GM23338 (cell line): ENCODE measurements at regions not wholly inside any gene's neighbourhood (a gene's known extent, or its start where the extent isn't known, plus 50 kb on each side); places are given as distances from the start of the nearest gene placed in this dataset.
"Not testable (repeated sequence)": the region's sequence is repeated elsewhere in the genome, so short reads cannot be mapped to it uniquely, and the experiment has no call there.

Experiments used
- ATAC-seq: fragments of 200-7000 bp; cut with Tn5 transposase; 3 replicates; pipeline ENCODE4 v1.9.1; 2020
- DNase-seq: peaks from one replicate; pipeline ENCODE4 v3.0.0-alpha.2; 2015; ENCODE audit warnings: low spot score
- H2AFZ ChIP-seq: fragments of 200-600 bp; sonication (generic); 2 replicates; pipeline ENCODE4 v1.8.0; 2016; ENCODE audit warnings: antibody characterized with exemption, mild to moderate bottlenecking, moderate library complexity
- H3F3A ChIP-seq: fragments of 200-600 bp; sonication (generic); replicated peaks from 2 replicates; pipeline ENCODE4 v1.8.0; 2017; ENCODE audit warnings: antibody characterized with exemption, mixed run types, low read depth
- H3K27ac ChIP-seq: fragments of 200-600 bp; sonication (generic); 2 replicates; pipeline ENCODE4 v1.6.1; 2016; ENCODE audit warnings: low read depth
- H3K27me3 ChIP-seq: fragments of 200-600 bp; sonication (generic); 2 replicates; pipeline ENCODE4 v1.8.0; 2016; ENCODE audit warnings: mild to moderate bottlenecking, mixed run types, moderate library complexity; ENCODE audit not compliant: insufficient read depth
- H3K36me3 ChIP-seq: fragments of 200-600 bp; sonication (generic); 2 replicates; pipeline ENCODE4 v1.8.0; 2016; ENCODE audit warnings: mild to moderate bottlenecking; ENCODE audit not compliant: insufficient read depth
- H3K4me1 ChIP-seq: fragments of 200-600 bp; sonication (generic); 2 replicates; pipeline ENCODE4 v1.8.0; 2016; ENCODE audit warnings: mild to moderate bottlenecking, moderate library complexity; ENCODE audit not compliant: insufficient read depth
- H3K4me2 ChIP-seq: fragments of 200-600 bp; sonication (generic); 2 replicates; pipeline ENCODE4 v1.7.1; 2017; ENCODE audit warnings: mixed run types
- H3K4me3 ChIP-seq: fragments of 200-600 bp; sonication (generic); 2 replicates; pipeline ENCODE4 v1.6.1; 2016; ENCODE audit warnings: mixed run types
- H3K79me2 ChIP-seq: fragments of 200-600 bp; sonication (generic); replicated peaks from 2 replicates; pipeline ENCODE4 v1.8.0; 2017; ENCODE audit warnings: mild to moderate bottlenecking; ENCODE audit not compliant: insufficient read depth
- H3K9me2 ChIP-seq: fragments of 200-600 bp; sonication (generic); 2 replicates; pipeline ENCODE4 v1.8.0; 2017; ENCODE audit not compliant: insufficient read depth
- H4K20me1 ChIP-seq: fragments of 200-600 bp; sonication (generic); replicated peaks from 2 replicates; pipeline ENCODE4 v1.8.0; 2017; ENCODE audit warnings: mild to moderate bottlenecking; ENCODE audit not compliant: insufficient read depth
- H3K27ac Mint-ChIP-seq: 2 replicates; pipeline ENCODE4 v1.8.0; 2020; ENCODE audit warnings: inconsistent platforms, mild to moderate bottlenecking, moderate library complexity, mixed read lengths
- H3K27me3 Mint-ChIP-seq: 3 replicates; pipeline ENCODE4 v1.8.0; 2022; ENCODE audit warnings: low read depth, mild to moderate bottlenecking, moderate library complexity, mixed read lengths, inconsistent platforms; ENCODE audit not compliant: insufficient read depth, poor library complexity
- H3K36me3 Mint-ChIP-seq: 3 replicates; pipeline ENCODE4 v1.8.0; 2021; ENCODE audit warnings: low read depth, mild to moderate bottlenecking, inconsistent platforms, moderate library complexity, mixed read lengths
- H3K4me1 Mint-ChIP-seq: 3 replicates; pipeline ENCODE4 v1.8.0; 2020; ENCODE audit warnings: mild to moderate bottlenecking, inconsistent platforms, mixed read lengths
- H3K4me3 Mint-ChIP-seq: 3 replicates; pipeline ENCODE4 v1.8.0; 2021; ENCODE audit warnings: moderate library complexity, mild to moderate bottlenecking, inconsistent platforms, mixed read lengths
- H3K9me3 Mint-ChIP-seq: 3 replicates; pipeline ENCODE4 v1.8.0; 2020; ENCODE audit warnings: moderate library complexity, mild to moderate bottlenecking, inconsistent platforms, mixed read lengths
- CREB1 ChIP-seq: fragments of 250-450 bp; sonication (Bioruptor Pico); IDR thresholded peaks from 2 replicates; pipeline ENCODE4 v1.5.0; 2020; ENCODE audit warnings: low read depth, mild to moderate bottlenecking, moderate library complexity
- CTCF ChIP-seq, 2 experiments: fragments of 200-600 bp in 1 of 2; sonication (generic) in 1 of 2; conservative IDR thresholded peaks; 2 replicates each; pipeline versions ENCODE4 v1.5.1 to v1.6.1; 2016 to 2017; ENCODE audit warnings: antibody characterized with exemption in 2 of 2, low read depth in 2 of 2, mild to moderate bottlenecking in 2 of 2, moderate library complexity in 1 of 2
- ETS1 ChIP-seq: IDR thresholded peaks from 2 replicates; pipeline ENCODE4 v1.6.1; 2016; ENCODE audit warnings: antibody characterized with exemption
- EZH2 ChIP-seq: fragments of 200-600 bp; sonication (generic); IDR thresholded peaks from one replicate; pipeline ENCODE4 v1.8.0; 2017; ENCODE audit warnings: antibody characterized with exemption, mild to moderate bottlenecking, low read depth; ENCODE audit not compliant: unreplicated experiment
- EZH2phosphoT487 ChIP-seq: fragments of 200-600 bp; sonication (generic); IDR thresholded peaks from one replicate; pipeline ENCODE4 v1.8.1; 2018; ENCODE audit warnings: antibody characterized with exemption; ENCODE audit not compliant: unreplicated experiment
- JUNB ChIP-seq: IDR thresholded peaks from one replicate; pipeline ENCODE4 v1.6.1; 2016; ENCODE audit warnings: antibody characterized with exemption; ENCODE audit not compliant: unreplicated experiment
- NANOG ChIP-seq: IDR thresholded peaks from 2 replicates; pipeline ENCODE4 v1.6.1; 2016; ENCODE audit warnings: antibody characterized with exemption, borderline replicate concordance
- ZNF331 ChIP-seq: fragments of 250-450 bp; sonication (Bioruptor Pico); IDR thresholded peaks from 2 replicates; pipeline ENCODE4 v1.5.0; 2020; ENCODE audit warnings: low read depth, mild to moderate bottlenecking, moderate library complexity
- ZNF462 ChIP-seq: fragments of 250-450 bp; sonication (Bioruptor Pico); IDR thresholded peaks from 2 replicates; pipeline ENCODE4 v1.5.0; 2020; ENCODE audit warnings: mild to moderate bottlenecking, moderate library complexity

GRCh38 chr2:173572848-173573247 lies 218.2 kb downstream of the CDCA7 start:
- no peak overlapping the region for H2AFZ ChIP-seq
- H3K36me3 Mint-ChIP-seq: peaks cover 9% of the 10 kb centered on the region; the same call in 2 of the 3 replicates
- no peaks in the 10 kb centered on the region for H3K27me3 ChIP-seq
- TF ChIP-seq JUNB (no peak), ZNF462 (CRISPR knock-in tag) (no peak), CREB1 (CRISPR knock-in tag) (no peak), EZH2 (no peak), EZH2phosphoT487 (no peak), CTCF (conservative IDR thresholded peaks at IDR 0.05; ENCODE audit: low read depth in 2 of 2) (no peak), ETS1 (no peak), NANOG (no peak), ZNF331 (no peak)
- H3F3A ChIP-seq: no peaks in the 10 kb centered on the region
- no peak overlapping the region for H3K4me3 ChIP-seq
- H3K27ac Mint-ChIP-seq: no peak overlapping the region
- DNase-seq: no peak
- peaks cover 11% of the 10 kb centered on the region; the same call in 1 of the 2 replicates for H3K79me2 ChIP-seq
- peaks cover 23% of the 10 kb centered on the region for H3K4me1 Mint-ChIP-seq
- H3K27ac ChIP-seq: no peak overlapping the region
- H3K9me3 Mint-ChIP-seq: peaks cover 16% of the 10 kb centered on the region; the same call in 2 of the 3 replicates
- no peaks in the 10 kb centered on the region for H3K27me3 Mint-ChIP-seq
- H3K36me3 ChIP-seq: no peaks in the 10 kb centered on the region
- no peak overlapping the region for H3K4me2 ChIP-seq
- H3K4me3 Mint-ChIP-seq: no peak overlapping the region
- peaks cover 11% of the 10 kb centered on the region; the same call in 1 of the 2 replicates for H3K9me2 ChIP-seq
- H4K20me1 ChIP-seq: no peaks in the 10 kb centered on the region
- peaks cover 21% of the 10 kb centered on the region for H3K4me1 ChIP-seq
- no peak for ATAC-seq

- Histone ChIP-seq H3K4me1 (peaks cover 21% of the 10 kb centered on the region), H3K9me2 (peaks cover 11% of the 10 kb centered on the region; the same call in 1 of the 2 replicates)
- not testable (repeated sequence) for H3F3A ChIP-seq, ATAC-seq, H4K20me1 ChIP-seq, H3K27me3 ChIP-seq, H3K4me2 ChIP-seq, H3K27me3 Mint-ChIP-seq, H3K4me3 ChIP-seq, H3K79me2 ChIP-seq, H2AFZ ChIP-seq, H3K4me3 Mint-ChIP-seq, H3K27ac ChIP-seq, DNase-seq, H3K36me3 ChIP-seq, H3K27ac Mint-ChIP-seq, H3K36me3 Mint-ChIP-seq
- Mint-ChIP-seq H3K9me3 (peaks cover 16% of the 10 kb centered on the region; the same call in 2 of the 3 replicates), H3K4me1 (peaks cover 26% of the 10 kb centered on the region)
These were observed 219.1 kb downstream of the CDCA7 start for GRCh38 chr2:173573782-173574181.
